H1 (cell line): ENCODE measurements at regions not wholly inside any gene's neighbourhood (a gene's known extent, or its start where the extent isn't known, plus 50 kb on each side); places are given as distances from the start of the nearest gene placed in this dataset.
A peak's percentile ranks its signal among the peaks of the same experiment; 100 is the strongest.

ENCODE experiments used
- CTCF ChIA-PET: fragments of 300-600 bp; sonication (Branson Sonifier 250); formaldehyde crosslinking; loops from one replicate; lab custom pipeline; 2021; ENCODE audit not compliant: partially characterized antibody; lab: Charles Lee
- POLR2A ChIA-PET: fragments of 300-600 bp; sonication (Branson Sonifier 250); formaldehyde crosslinking; loops from one replicate; lab custom pipeline; 2021; ENCODE audit warnings: inconsistent platforms; ENCODE audit not compliant: partially characterized antibody; lab: Charles Lee
- DNase-seq, 2 experiments: peaks; one replicate each; pipeline versions ENCODE4 v3.0.0 to v3.0.0-alpha.2; 2010 to 2022; ENCODE audit warnings: low spot score in 2 of 2, low read depth in 1 of 2, mixed read lengths in 1 of 2
- FAIRE-seq: peaks from 2 replicates; lab custom pipeline; 2011; peaks lifted over from hg19 to GRCh38; lab: Jason Lieb, UNC
- H2AFZ ChIP-seq: 2 replicates; pipeline ENCODE4 v1.8.1; 2012; ENCODE audit warnings: low read length, inconsistent platforms
- H2AK5ac ChIP-seq: 2 replicates; pipeline ENCODE4 v1.6.1; 2013; ENCODE audit warnings: low read depth, low read length
- H2BK120ac ChIP-seq: replicated peaks from 2 replicates; pipeline ENCODE3; 2013; ENCODE audit warnings: low read depth, low read length, inconsistent platforms
- H2BK12ac ChIP-seq: 2 replicates; pipeline ENCODE4 v1.6.1; 2013; ENCODE audit warnings: low read depth, low read length
- H2BK15ac ChIP-seq: 2 replicates; pipeline ENCODE4 v1.6.1; 2013; ENCODE audit warnings: low read length
- H2BK20ac ChIP-seq: 2 replicates; pipeline ENCODE4 v1.6.1; 2013; ENCODE audit warnings: low read length
- H2BK5ac ChIP-seq: 2 replicates; pipeline ENCODE4 v1.6.1; 2013; ENCODE audit warnings: low read depth, low read length
- H3K14ac ChIP-seq: 2 replicates; pipeline ENCODE4 v1.6.1; 2013; ENCODE audit warnings: inconsistent platforms; ENCODE audit not compliant: insufficient read length
- H3K18ac ChIP-seq: 2 replicates; pipeline ENCODE4 v1.6.1; 2013; ENCODE audit warnings: low read length; ENCODE audit errors: extremely low read depth
- H3K23ac ChIP-seq: 2 replicates; pipeline ENCODE4 v1.6.1; 2013; ENCODE audit warnings: inconsistent platforms; ENCODE audit not compliant: insufficient read length
- H3K23me2 ChIP-seq: 2 replicates; pipeline ENCODE4 v1.6.1; 2013; ENCODE audit warnings: low read depth, low read length
- H3K27ac ChIP-seq: 2 replicates; pipeline ENCODE4 v1.6.1; 2011; ENCODE audit warnings: low read depth, low read length, inconsistent platforms
- H3K27me3 ChIP-seq, 4 experiments: replicated peaks in 1 of 4; 1 replicate in 1 of 4; 2 replicates in 3 of 4; pipeline versions ENCODE4 v1.6.1 to v1.8.1; 2011 to 2013; ENCODE audit warnings: low read length in 3 of 4, mild to moderate bottlenecking in 3 of 4, inconsistent platforms in 2 of 4, mixed read lengths in 2 of 4, moderate library complexity in 1 of 4; ENCODE audit not compliant: control insufficient read depth in 3 of 4, insufficient read depth in 3 of 4; ENCODE audit errors: extremely low read depth in 1 of 4
- H3K36me3 ChIP-seq, 4 experiments: 2 replicates each; pipeline versions ENCODE4 v1.6.1 to v1.8.1; 2011 to 2013; ENCODE audit warnings: mild to moderate bottlenecking in 4 of 4, low read length in 3 of 4, moderate library complexity in 2 of 4, control low read depth in 1 of 4, inconsistent platforms in 1 of 4; ENCODE audit not compliant: insufficient read depth in 4 of 4, control insufficient read depth in 2 of 4
- H3K4ac ChIP-seq: replicated peaks from 2 replicates; pipeline ENCODE3; 2013; ENCODE audit warnings: low read length, low read depth, mixed read lengths, inconsistent platforms; ENCODE audit not compliant: insufficient read length
- H3K4me1 ChIP-seq, 4 experiments: replicated peaks in 1 of 4; 1 replicate in 1 of 4; 2 replicates in 3 of 4; pipeline versions ENCODE4 v1.6.1 to v1.8.1; 2011 to 2013; ENCODE audit warnings: low read length in 3 of 4, inconsistent platforms in 2 of 4, mixed read lengths in 1 of 4; ENCODE audit not compliant: insufficient read depth in 4 of 4, control insufficient read depth in 3 of 4
- H3K4me2 ChIP-seq, 2 experiments: 2 replicates each; pipeline versions ENCODE4 v1.6.1 to v1.8.1; 2011 to 2013; ENCODE audit warnings: low read depth in 2 of 2, low read length in 2 of 2, control low read depth in 1 of 2, inconsistent platforms in 1 of 2, mild to moderate bottlenecking in 1 of 2; ENCODE audit not compliant: insufficient read depth in 1 of 2
- H3K4me3 ChIP-seq, 4 experiments: fragments of 200-600, 300-600 bp in 1 of 4; sonication (generic), shearing (Covaris generic), sonication (Bioruptor Twin) in 1 of 4; 2 replicates each; pipeline versions ENCODE4 v1.5.1 to v1.8.1; 2011 to 2016; ENCODE audit warnings: low read length in 4 of 4, low read depth in 3 of 4, control low read depth in 2 of 4, inconsistent platforms in 2 of 4, mild to moderate bottlenecking in 2 of 4, mixed read lengths in 1 of 4, moderate library complexity in 1 of 4; ENCODE audit not compliant: insufficient read depth in 2 of 4; ENCODE audit errors: extremely low read depth in 1 of 4
- H3K56ac ChIP-seq: replicated peaks from 2 replicates; pipeline ENCODE3; 2013; ENCODE audit warnings: low read depth, mild to moderate bottlenecking, mixed read lengths, low read length, inconsistent platforms; ENCODE audit not compliant: insufficient read length
- H3K79me1 ChIP-seq: 2 replicates; pipeline ENCODE4 v1.6.1; 2013; ENCODE audit warnings: low read depth, low read length, control low read depth
- H3K79me2 ChIP-seq, 2 experiments: 2 replicates each; pipeline versions ENCODE4 v1.6.1 to v1.8.1; 2012 to 2013; ENCODE audit warnings: low read length in 2 of 2, mild to moderate bottlenecking in 2 of 2, inconsistent platforms in 1 of 2; ENCODE audit not compliant: insufficient read depth in 2 of 2, control insufficient read depth in 1 of 2
- H3K9ac ChIP-seq, 4 experiments: replicated peaks in 1 of 4; 1 replicate in 1 of 4; 2 replicates in 3 of 4; pipeline versions ENCODE4 v1.6.1 to v1.8.1; 2011 to 2013; ENCODE audit warnings: low read depth in 3 of 4, low read length in 3 of 4, control low read depth in 2 of 4, mild to moderate bottlenecking in 2 of 4, moderate library complexity in 2 of 4, inconsistent platforms in 1 of 4; ENCODE audit errors: extremely low read depth in 1 of 4
- H3K9me3 ChIP-seq, 2 experiments: 2 replicates each; pipeline versions ENCODE4 v1.6.1 to v1.8.1; 2012 to 2013; ENCODE audit warnings: mild to moderate bottlenecking in 2 of 2, moderate library complexity in 2 of 2, control low read depth in 1 of 2, inconsistent platforms in 1 of 2, low read depth in 1 of 2, low read length in 1 of 2, mixed read lengths in 1 of 2; ENCODE audit not compliant: insufficient read depth in 2 of 2
- H4K20me1 ChIP-seq, 2 experiments: replicated peaks in 1 of 2; 2 replicates each; pipeline versions ENCODE3 to v1.8.1; 2011 to 2013; ENCODE audit warnings: inconsistent platforms in 2 of 2, low read length in 2 of 2, mild to moderate bottlenecking in 1 of 2; ENCODE audit not compliant: insufficient read depth in 2 of 2, control insufficient read depth in 1 of 2
- H4K5ac ChIP-seq: 2 replicates; pipeline ENCODE4 v1.6.1; 2013; ENCODE audit warnings: low read length, low read depth, mixed read lengths, inconsistent platforms; ENCODE audit not compliant: insufficient read length
- H4K8ac ChIP-seq: 2 replicates; pipeline ENCODE4 v1.8.0; 2013; ENCODE audit warnings: mild to moderate bottlenecking, moderate library complexity, low read length, inconsistent platforms; ENCODE audit not compliant: insufficient read depth; ENCODE audit errors: extremely low read depth
- H4K91ac ChIP-seq: replicated peaks from 2 replicates; pipeline ENCODE3; 2013; ENCODE audit warnings: low read length, mixed read lengths, inconsistent platforms; ENCODE audit not compliant: insufficient read length
- EP300 ChIP-seq, 2 experiments: IDR thresholded peaks; 1 replicate in 1 of 2; 2 replicates in 1 of 2; pipeline ENCODE4 v1.6.1; 2011 to 2012; ENCODE audit warnings: low read depth in 2 of 2, low read length in 2 of 2, mild to moderate bottlenecking in 2 of 2, borderline replicate concordance in 1 of 2, inconsistent platforms in 1 of 2, moderate library complexity in 1 of 2
- SIX5 ChIP-seq: IDR thresholded peaks from 2 replicates; pipeline ENCODE4 v1.6.1; 2011; ENCODE audit warnings: mild to moderate bottlenecking, low read depth, low read length
- WGBS, 2 experiments: shearing (Covaris generic) in 1 of 2; methylation state at CpG; one replicate each; pipeline versions ENCODE4 v1.1.6 to v1.1.7; 2013 to 2015; ENCODE audit warnings: low lambda C conversion rate in 2 of 2, mixed read lengths in 2 of 2, inconsistent platforms in 1 of 2, low coverage in 1 of 2, missing lambda C conversion rate in 1 of 2; ENCODE audit not compliant: insufficient replicate concordance in 2 of 2, insufficient coverage in 1 of 2, insufficient read length in 1 of 2; ENCODE audit errors: extremely low coverage in 1 of 2, missing lambda C conversion rate in 1 of 2; 5-methylcytosine and 5-hydroxymethylcytosine counted together

- no peak overlapping the region for H3K56ac ChIP-seq
- no peak overlapping the region for H3K4me2 ChIP-seq
- no peaks in the 10 kb centered on the region for H3K4me1 ChIP-seq
- no peak overlapping the region for H2BK20ac ChIP-seq
- H3K23me2 ChIP-seq: no peaks in the 10 kb centered on the region
- H4K91ac ChIP-seq: no peak overlapping the region
- DNase-seq (no peak), FAIRE-seq (no peak)
- no peak overlapping the region for H3K23ac ChIP-seq
- H2BK15ac ChIP-seq: no peak overlapping the region
- H3K79me1 ChIP-seq: no peaks in the 10 kb centered on the region
- ChIA-PET POLR2A (no interaction called here), CTCF (no interaction called here)
- H4K8ac ChIP-seq: no peak overlapping the region; the same call in 1 of the 2 replicates
- no peak overlapping the region for H2AFZ ChIP-seq
- no peaks in the 10 kb centered on the region for H3K36me3 ChIP-seq
- H2BK12ac ChIP-seq: no peak overlapping the region
- no peak overlapping the region for H2BK120ac ChIP-seq
- no peak overlapping the region for H3K27ac ChIP-seq
- no peaks in the 10 kb centered on the region for H3K27me3 ChIP-seq
- H2AK5ac ChIP-seq: no peak overlapping the region
- no peak overlapping the region for H3K4ac ChIP-seq
- no peaks in the 10 kb centered on the region for H4K20me1 ChIP-seq
- H3K14ac ChIP-seq: no peak overlapping the region
- H3K79me2 ChIP-seq: no peaks in the 10 kb centered on the region
- no peak overlapping the region for H3K4me3 ChIP-seq
- H2BK5ac ChIP-seq: no peak overlapping the region
- H3K9ac ChIP-seq: no peak overlapping the region
- peak in 1 of 2 experiments; percentile 21; a peak in 1 of 3 replicates for TF ChIP-seq EP300 (IDR thresholded peaks at IDR 0.05; ENCODE audit: borderline replicate concordance in 1 of 2, low read depth in 2 of 2, low read length in 2 of 2)
- no peak for TF ChIP-seq SIX5
- H3K9me3 ChIP-seq: peaks cover 0 to 19% of the 10 kb centered on the region in 2 experiments; a peak in 1 of 4 replicates
- WGBS, 2 experiments: 91% methylated on average over 17 of the region's 31 CpGs; no CpG with 5 or more reads in 1 of the 2 experiments
- no peak overlapping the region for H3K18ac ChIP-seq
- H4K5ac ChIP-seq: no peak overlapping the region
Measured at GRCh38 chr2:132279930-132280615, 118.3 kb upstream of the ANKRD30BL start.
